ENCODE measurements at regions not wholly inside any gene's neighbourhood (a gene's known extent, or its start where the extent isn't known, plus 50 kb on each side); places are given as distances from the start of the nearest gene placed in this dataset.

DNA sequence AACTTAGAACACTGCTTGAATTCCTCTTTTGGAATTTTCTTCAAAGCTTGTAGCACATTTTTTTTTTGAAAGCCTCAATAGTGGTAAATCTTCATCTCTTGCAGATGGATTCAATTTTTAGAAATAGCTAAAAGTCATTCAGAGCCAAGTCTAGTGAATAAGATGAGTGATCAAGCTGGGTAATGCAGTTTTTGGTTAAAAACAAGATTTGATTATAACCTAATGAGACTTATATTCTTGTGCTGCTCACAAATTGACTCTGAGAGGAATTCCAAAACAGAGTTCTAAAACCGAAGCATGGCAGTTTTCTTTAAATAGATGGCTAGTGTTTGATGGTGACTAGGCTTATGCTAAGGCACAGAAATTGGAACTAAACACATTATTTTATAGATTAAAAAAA lies 2072.6 kb upstream of the CELF4 start:
- TF ChIP-seq CTCF (IDR thresholded peaks at IDR 0.05), result no peak
- TF ChIP-seq POLR2A (IDR thresholded peaks at IDR 0.05), result no peak
- no peak for TF ChIP-seq POLR2AphosphoS5 (IDR thresholded peaks at IDR 0.05)

Data from sigmoid colon (tissue), 4 donors.